ENCODE measurements at regions not wholly inside any gene's neighbourhood (a gene's known extent, or its start where the extent isn't known, plus 50 kb on each side); places are given as distances from the start of the nearest gene placed in this dataset.

- DNase-seq (ENCODE audit: low read depth in 2 of 3, low spot score in 2 of 3) = no peak
These were observed 206.5 kb downstream of the RBFOX3 start for GRCh38 chr17:79404136-79404911.

GRCh38 chr17:79401704-79402674, 208.9 kb downstream of the RBFOX3 start:
- no peak for DNase-seq (ENCODE audit: low read depth in 2 of 3, low spot score in 2 of 3)

GRCh38 chr17:79400989-79401703, 209.7 kb downstream of the RBFOX3 start:
- peak; percentile 42 to 60 (median 57) for DNase-seq (ENCODE audit: low read depth in 2 of 3, low spot score in 2 of 3)

DNA sequence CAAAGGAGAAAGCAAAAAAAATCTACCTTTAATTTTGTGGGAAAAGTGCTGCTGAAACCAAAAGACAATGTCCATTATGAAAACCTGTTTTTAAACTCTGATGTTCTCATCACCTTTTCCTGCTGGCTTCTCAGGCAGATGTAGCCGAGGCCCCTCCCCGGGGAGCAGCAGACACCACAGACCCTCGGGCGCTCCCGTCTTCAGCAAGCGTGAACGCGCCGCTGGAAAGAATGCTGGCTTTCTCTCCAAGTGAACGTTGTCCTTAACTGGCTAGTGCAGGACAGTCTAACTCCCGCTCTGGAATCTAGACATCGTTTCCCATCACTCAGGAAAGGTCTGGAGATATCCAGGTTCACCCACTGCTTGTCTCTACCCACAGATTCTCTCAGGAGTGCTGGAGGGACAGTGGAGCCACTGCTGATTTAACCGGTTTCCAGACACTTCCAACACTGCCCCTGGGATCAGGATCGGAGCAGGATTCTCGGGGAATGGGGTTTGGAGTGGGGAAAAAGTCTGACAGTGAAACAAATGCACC, 211.2 kb downstream of the RBFOX3 start:
- no peak for DNase-seq (ENCODE audit: low read depth in 2 of 3, low spot score in 2 of 3)

GRCh38 chr17:79398441-79398840, 212.4 kb downstream of the RBFOX3 start:
- DNase-seq (ENCODE audit: low read depth in 2 of 3, low spot score in 2 of 3) = no peak

DNA sequence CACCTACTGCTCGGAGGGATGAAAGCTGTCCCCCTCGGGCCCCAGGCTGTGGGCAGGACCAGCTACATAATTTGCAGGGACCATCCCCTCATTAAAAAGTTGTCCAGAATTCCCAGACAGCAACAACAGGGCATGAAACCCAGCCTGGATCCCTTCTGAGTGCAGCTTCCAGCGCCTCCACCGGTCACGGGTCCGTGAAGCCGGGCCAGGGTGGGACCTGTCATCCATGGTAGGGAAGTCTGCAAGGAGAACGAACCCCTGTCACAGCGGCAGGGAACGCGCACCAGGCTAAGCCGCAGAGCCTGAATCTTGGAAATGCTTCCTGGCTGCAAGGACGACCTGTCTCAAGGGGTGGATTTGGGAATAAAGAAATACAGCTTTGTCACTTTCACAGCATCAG, 214.2 kb downstream of the RBFOX3 start:
- no peak for DNase-seq (ENCODE audit: low read depth in 2 of 3, low spot score in 2 of 3)

DNA sequence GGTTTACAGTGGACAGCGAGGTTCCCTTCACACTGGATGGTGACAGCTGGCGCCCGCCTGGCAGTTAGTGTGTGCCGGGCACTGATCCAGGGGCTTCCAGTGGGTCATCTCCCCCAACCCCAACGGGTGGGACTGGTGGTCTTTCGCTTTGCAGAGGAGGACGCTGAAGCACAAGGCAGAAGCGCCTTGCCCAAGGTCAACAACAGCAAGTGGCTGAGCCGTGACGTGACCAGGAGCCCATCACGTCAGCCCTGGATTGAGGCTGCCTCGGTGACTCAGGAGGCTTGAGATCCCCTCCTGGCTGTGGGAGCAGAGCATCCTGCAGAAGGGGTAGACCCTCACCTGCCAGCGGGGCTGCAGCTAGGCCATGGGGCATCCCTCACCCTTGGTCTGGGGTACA, 215.3 kb downstream of the RBFOX3 start:
- no peak for DNase-seq (ENCODE audit: low read depth in 2 of 3, low spot score in 2 of 3)

- DNase-seq (ENCODE audit: low read depth in 2 of 3, low spot score in 2 of 3) = no peak
These were observed 215.8 kb downstream of the RBFOX3 start for GRCh38 chr17:79395066-79395465.

DNA sequence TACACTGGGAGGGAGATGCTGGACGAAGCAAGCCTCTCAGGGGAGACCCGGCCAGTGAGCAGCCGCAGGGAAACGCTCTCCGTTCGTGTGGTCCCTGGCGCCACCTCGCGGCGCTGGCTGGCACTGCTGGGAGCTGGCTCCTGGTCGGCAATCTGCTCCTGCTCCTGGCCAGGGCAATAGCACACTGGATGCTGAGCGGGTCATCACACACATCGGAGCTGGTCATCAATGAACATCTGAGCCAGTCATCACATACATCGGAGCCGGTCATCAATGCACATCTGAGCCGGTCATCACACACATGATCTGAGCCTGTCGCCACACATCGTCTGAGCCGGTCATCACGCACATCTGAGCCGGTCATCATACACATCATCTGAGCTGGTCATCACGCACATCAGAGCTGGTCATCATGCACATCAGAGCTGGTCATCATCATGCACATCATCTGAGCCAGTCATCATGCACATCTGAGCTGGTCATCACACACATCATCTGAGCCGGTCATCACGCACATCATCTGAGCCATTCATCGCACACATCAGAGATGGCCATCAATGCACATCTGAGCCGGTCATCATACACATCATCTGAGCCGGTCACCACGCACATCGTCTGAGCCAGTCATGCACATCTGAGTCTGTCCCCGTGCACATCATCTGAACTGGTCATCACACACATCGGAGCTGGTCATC, 217.3 kb downstream of the RBFOX3 start:
- DNase-seq (ENCODE audit: low read depth in 2 of 3, low spot score in 2 of 3) = peak; percentile 29 to 66 (median 61)

DNA sequence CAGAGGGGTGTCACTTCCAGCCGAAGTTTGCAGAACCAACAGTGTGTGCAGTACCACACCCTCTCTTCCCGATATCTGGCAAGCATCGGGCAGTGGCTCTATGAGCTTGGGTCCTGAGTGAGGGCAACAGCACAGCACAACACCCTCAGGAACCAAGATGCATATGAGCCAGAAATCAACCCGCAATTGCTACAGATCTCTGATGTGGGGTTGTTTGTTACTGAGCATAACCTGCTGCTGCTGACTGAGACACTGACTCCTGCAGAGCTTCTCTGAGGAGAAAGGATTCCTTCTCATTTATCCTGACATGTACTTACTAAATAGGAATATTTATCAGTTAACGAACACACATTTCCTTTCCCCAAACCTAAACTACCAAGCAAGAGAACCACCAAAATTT, 218.3 kb downstream of the RBFOX3 start:
- DNase-seq (ENCODE audit: low read depth in 2 of 3, low spot score in 2 of 3) = no peak

DNA sequence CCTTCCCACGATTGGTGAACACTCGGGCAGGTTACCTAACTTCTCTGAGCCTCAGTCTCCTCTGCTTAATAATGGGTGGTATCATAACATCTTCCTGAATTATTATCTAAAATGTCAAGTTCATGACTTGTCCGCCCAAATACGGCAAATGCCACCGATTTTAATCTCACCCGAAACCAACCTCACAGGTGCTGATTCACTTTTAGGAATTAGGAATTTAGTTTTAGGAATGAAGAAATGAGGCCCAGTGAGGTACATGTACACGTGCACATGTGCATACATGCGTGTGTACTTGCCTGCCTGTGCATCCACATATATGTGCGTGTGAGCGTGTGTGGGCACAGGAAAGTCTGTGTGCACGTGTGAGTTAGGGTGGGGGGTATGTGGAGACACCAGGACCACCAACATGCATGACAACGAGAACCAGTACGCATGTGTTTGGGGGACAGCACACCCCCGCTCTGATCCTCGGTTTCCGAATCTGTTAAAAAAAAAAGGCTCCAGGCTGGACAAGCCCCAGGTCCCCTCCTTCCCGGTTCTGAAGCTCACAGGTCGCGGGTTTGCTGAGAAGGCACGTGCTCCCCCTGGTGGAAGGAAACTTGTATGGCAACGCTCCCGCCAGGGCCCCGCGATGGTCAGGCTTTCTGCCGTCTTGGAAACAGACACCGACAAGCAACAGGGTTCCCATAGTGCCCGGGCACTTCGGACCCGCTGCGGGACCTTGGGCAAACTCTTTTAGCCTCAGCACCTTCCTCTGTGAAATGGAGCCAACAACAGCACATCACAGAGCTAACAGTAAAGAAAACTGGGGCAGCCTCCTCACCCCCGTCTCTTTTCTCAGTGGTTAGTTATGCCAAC, 219.2 kb downstream of the RBFOX3 start:
- DNase-seq (ENCODE audit: low read depth in 2 of 3, low spot score in 2 of 3) = peak; percentile 18 to 52 (median 52)

DNA sequence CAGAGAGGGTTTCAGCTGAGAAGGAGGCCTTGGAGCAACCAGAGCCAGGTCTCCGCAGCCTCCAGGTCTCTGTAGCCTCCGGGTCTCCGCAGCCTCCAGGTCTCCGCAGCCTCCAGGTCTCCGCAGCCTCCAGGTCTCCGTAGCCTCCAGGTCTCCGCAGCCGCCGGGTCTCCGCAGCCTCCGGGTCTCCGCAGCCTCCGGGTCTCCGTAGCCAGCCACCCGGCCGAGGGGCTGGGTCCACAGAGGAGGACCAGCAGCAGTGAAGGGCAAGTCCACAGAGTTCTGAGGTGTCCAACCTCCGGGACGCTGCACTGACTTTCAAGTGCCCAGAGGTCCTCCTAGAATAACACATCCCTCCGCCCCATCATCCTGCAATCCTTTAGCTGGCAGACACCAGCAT, 221.0 kb downstream of the RBFOX3 start:
- DNase-seq (ENCODE audit: low read depth in 2 of 3, low spot score in 2 of 3) = no peak

DNA sequence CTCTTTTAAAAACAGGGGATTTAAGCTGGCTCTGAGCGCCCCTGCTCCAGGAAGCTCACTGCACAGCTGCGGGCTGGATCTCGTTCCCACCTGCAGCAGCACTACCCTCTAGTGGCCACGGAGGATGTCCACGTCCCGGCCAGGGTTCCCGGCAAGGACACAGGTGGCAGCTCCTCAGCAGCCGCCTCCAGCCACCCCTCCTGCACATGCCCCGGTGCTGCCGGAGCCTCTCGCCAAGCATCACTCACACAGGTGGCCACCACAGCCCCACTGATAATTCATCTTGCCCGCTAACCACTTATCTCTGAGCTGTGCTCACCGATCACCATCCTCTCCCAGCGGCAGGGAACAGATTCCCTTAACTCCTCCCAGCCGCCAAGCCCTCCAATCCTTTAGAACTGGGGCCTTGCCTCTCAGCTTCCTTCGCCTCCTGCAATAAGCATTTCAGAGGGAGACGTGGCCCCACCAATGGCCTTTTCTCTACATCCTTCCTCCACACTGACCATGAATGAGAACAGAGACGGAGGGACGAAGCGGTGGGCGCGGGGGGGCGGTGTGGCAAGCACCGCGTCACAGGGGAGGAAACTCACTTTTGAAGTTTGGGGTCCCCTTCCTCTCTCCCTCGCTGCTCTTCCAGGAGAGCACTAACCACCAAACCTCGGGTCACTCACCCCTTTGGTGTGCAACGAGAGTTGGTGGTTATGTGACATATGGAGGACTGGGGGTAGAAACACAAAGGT, 222.1 kb downstream of the RBFOX3 start:
- DNase-seq (ENCODE audit: low read depth in 2 of 3, low spot score in 2 of 3) = no peak

DNA sequence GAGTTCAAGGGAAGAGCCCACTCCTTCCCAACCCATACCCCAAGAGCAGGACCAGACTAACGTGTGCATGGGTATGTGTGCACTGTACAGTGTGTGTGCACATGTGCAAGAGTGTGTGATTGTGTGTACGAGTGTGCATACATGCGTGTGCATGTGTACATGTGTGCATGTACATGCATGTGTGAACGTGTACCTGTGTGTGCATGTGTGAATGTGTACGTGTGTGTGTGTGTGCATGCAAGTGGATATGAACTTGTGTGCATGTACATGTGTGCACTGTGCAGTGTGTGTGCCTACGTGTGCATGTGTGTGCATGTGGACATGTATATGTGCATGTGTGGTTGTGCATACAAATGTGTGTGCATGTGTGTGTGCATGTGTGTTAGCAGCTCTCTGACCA, 223.1 kb downstream of the RBFOX3 start:
- no peak for DNase-seq (ENCODE audit: low read depth in 2 of 3, low spot score in 2 of 3)

GRCh38 chr17:79385962-79386563, 224.8 kb downstream of the RBFOX3 start:
- no peak for DNase-seq (ENCODE audit: low read depth in 2 of 3, low spot score in 2 of 3)

DNA sequence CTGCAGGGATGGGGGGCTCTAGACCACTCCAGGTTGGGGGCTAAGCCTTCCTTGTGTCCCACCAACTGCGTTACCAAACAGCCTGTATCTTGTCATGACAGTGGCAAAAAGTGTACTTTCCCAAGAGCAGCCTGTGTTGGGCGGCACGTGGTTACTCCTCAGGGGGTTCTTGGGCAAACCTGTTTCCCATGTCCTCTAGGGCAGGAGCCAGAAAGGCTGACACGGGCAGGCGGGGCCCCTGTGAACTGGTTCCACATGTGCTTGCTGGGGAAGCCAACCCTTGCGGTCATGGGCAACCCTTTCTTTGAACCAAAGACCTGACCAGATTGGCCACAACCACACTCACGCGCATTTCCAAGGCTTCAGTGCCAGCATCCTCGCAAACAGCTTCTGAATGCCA, 228.5 kb downstream of the RBFOX3 start:
- no peak for DNase-seq (ENCODE audit: low read depth in 2 of 3, low spot score in 2 of 3)

GRCh38 chr17:79379700-79380445, 231.0 kb downstream of the RBFOX3 start:
- no peak for DNase-seq (ENCODE audit: low read depth in 2 of 3, low spot score in 2 of 3)

DNA sequence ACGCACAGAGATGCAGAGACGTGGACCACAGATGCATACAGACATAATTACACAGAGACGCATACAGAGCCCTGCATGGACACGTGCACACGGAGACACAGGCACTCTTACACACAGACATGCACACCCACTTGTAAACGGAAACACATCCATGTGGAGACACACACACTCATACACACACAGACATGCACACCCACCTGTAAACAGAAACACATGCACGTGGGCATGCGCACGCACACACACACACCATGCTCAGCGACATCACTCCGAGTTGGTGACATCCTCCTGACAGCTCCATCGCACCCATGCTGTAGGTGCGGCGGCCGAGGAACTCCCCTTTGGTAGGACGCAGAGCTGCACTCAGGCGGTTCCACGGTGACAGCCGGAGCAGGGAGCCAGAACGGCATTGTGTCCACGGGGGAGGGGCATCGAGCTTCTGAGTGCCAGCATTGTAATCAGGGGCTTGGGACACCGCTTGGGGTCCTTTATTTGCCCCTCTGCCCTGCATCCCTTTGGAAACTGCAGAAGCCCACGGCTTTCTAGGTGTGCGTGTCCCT, 233.5 kb downstream of the RBFOX3 start:
- DNase-seq (ENCODE audit: low read depth in 2 of 3, low spot score in 2 of 3) = no peak

Data from activated CD8-positive, alpha-beta memory T cell treated with anti-CD3 and anti-CD28 coated beads for 48 hours (primary cell).